ENCODE measurements at regions not wholly inside any gene's neighbourhood (a gene's known extent, or its start where the extent isn't known, plus 50 kb on each side); places are given as distances from the start of the nearest gene placed in this dataset.
"Not testable (repeated sequence)": the region's sequence is repeated elsewhere in the genome, so short reads cannot be mapped to it uniquely, and the experiment has no call there.

DNA sequence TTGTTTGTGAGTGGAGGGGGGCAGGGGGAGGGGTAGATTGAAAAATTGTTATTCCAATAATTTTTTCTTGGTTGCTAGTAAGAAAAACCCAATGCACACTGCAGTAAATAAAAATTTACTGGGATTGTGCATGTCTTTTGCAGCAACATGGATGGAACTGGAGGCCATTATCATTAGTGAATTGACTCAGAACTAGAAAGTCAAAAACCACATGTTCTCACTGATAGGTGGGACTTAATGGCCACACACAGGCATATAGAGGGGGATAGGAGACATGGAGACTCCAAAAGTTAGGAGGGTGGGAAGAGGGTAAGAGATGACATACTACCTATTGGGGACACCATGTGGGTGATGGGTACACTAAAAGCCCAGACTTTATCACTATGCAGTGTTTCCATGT, 67.2 kb downstream of the BUB3 start:
- no peak for DNase-seq

DNA sequence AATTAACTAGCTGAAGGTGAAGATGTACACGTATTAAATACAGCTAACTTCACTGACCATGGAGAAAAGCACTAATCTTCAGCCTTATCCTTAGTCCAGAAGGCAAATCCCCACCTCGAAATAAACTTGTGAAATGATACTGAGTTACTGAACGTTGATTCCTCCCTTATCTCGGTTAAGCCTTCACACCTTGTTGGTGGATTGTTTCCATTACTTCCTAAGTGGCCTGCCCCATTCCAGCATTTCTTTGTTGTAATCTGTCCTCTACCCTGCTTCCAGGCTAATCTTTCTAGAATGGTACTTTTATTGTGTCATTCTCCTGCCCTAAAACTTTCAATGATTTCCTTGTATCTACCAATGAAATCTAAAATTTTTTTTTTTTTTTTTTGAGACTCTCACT, 68.6 kb downstream of the BUB3 start:
- no peak for DNase-seq

DNA sequence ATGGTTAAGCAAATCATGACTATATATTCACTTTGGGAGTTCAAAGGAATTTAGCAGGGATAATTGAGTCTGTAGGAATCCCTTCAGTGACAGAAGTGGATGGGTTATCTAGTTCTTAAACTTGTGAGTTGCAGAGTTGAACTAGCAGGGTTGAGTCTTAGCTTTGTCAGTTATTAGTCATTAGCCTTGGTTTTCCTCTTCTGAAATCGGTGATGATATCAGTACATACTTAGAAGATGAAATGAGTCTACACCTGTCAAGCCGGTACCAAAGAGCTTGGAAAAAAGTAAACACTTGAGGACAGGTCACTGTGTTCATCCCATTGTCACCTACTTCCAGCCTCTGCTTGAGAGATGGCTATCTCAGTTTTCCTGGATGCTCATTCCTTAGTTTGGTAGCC, 73.5 kb downstream of the BUB3 start:
- DNase-seq, result no peak

GRCh38 chr10:123229927-123230630, 75.9 kb downstream of the BUB3 start:
- no peak for DNase-seq

DNA sequence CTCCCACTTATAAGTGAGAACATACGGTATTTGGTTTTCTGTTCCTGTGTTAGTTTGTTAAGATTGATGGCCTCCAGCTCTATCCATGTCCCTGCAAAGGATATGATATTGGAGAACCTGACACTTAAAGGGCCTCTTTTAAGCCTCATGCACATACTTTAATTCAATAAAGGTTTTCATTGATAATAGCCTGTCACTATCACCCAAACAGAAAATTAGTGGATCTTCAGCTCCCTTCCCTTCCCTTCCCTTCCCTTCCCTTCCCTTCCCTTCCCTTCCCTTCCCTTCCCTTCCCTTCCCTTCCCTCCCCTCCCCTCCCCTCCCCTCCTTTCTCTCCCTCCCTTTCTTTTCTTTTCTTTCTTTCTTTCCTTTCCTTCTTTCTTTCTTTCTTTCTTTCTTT, 78.7 kb downstream of the BUB3 start:
- not testable (repeated sequence) for DNase-seq

GRCh38 chr10:123235014-123235413, 80.8 kb downstream of the BUB3 start:
- not testable (repeated sequence) for DNase-seq

GRCh38 chr10:123236126-123236525, 81.9 kb downstream of the BUB3 start:
- DNase-seq, result no peak

DNA sequence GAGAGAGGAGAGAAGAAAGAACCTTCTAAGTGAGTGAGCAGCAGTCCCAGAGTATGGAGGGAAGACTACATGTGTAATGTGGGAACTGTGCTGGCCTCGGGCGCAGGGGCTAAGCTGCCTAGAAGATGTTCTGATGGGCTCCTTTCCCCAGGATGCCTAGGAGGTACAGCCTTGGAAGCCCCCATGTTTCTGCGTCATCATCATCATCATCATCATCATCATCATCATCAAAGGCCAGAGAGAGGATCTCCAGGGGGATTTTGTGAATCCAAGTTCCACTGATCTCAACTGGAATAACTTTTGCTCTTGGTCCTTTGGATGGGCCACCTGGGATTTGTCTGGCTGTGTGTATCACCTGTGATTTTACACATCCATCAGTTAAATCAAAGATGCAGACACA, 86.0 kb downstream of the BUB3 start:
- DNase-seq, result no peak

- no peak for DNase-seq
Measured at GRCh38 chr10:123240776-123241175, 86.6 kb downstream of the BUB3 start.

GRCh38 chr10:123241391-123242141, 87.4 kb downstream of the BUB3 start:
- no peak for DNase-seq

GRCh38 chr10:123244747-123245146, 90.5 kb downstream of the BUB3 start:
- DNase-seq, result no peak

GRCh38 chr10:123245264-123245663, 91.1 kb downstream of the BUB3 start:
- no peak for DNase-seq

DNA sequence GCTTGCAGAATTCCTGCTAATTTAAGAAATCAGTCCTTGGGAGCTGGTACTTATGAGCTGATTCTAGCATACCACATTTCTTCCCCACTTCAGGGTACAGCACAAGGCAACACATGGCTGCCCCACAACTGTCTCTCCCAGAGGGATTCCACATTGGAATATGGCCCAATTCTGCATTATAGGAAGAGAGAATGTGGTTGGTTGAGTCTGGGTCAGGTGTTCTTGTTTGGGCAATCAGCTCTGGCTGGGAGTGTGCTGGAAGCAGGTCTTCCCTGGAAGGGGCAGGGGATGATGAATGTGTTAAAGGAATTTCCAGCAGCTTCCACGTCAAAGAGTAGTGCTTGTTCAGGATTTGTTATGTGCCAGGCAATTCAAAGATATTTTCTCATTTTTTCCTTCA, 95.7 kb downstream of the BUB3 start:
- no peak for DNase-seq

DNA sequence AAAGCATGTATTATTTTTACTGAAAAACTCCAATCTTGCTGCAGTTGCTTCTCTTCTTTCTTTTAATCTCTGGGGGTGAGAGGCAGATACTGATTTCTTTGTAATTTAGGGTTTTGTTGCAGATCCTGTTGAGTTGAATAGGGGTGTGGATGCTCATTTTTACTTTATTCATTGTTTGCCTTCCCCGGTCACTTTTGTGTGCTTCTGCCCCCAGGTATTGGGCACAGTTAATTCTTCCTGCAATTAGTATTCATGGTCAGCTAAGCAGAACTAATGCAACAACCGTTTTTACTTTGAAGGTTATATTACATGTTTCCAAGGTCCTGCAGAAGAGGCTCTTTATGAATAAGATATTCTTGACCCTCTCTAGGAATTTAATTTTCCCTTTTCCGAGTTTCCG, 96.4 kb downstream of the BUB3 start:
- DNase-seq, result no peak

DNA sequence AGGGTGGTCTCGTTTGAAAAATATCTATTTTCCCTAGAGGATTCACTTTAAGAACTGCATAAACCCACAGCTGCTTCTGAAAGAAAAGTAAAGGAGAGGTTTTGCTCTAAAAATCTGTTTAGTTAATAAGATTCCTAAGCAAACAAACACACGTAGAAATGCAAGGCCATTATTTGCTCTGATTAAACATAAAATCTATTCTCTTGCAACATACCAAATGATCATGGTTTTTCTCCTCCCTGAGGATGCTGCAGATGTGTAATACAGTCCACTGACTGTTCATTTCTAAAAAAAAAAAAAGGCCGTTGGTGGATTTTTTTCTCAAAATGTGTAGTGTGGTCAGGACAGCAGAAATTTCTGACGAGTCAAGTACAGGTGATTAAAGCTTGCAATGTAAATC, 98.6 kb downstream of the BUB3 start:
- no peak for DNase-seq

- not testable (repeated sequence) for DNase-seq
Measured at GRCh38 chr10:123254343-123254742, 100.1 kb downstream of the BUB3 start.

GRCh38 chr10:123257904-123258456, 103.8 kb downstream of the BUB3 start:
- DNase-seq, result no peak

- DNase-seq, result no peak
Measured at GRCh38 chr10:123259081-123259480, 104.9 kb downstream of the BUB3 start.

DNA sequence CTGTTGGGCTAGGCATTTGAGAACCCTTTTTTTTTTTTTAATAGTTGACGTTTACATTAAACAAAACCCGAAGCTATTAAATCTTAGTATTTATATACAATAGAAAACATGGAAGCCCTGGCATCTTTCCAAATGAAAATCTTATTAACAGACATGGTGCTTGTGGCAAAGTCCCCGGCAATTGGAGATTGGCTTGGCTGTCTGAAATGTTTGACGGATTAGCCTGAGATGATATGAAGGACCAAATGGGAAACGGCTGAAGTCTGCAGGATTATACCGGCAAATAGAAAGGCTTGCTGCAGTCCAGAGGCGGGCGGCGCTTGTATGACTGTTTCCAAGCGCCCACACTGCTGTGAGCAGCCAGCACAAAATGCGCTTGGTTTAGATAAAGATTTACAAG, 105.6 kb downstream of the BUB3 start:
- DNase-seq, result no peak

DNA sequence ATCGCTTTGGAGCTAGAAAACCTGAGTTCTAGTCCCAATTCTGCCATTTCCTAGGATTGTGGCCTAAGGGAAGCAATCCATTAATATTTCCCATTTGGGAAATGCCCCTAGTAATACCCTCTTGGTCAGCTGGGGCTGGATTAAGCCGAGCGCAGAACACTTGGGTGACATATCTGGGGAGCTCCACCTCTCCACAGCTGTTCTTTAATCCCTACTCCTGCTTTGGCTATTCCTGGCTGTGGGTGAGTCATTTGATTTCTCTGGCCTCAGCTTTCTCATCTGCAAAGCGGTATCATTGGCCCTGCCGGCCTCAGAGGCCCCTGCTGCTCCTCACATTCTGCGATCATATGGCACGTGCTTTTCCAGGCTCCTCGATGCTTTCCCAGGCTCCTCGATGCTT, 108.3 kb downstream of the BUB3 start:
- no peak for DNase-seq

- DNase-seq, result no peak
Measured at GRCh38 chr10:123266971-123267370, 112.8 kb downstream of the BUB3 start.

DNA sequence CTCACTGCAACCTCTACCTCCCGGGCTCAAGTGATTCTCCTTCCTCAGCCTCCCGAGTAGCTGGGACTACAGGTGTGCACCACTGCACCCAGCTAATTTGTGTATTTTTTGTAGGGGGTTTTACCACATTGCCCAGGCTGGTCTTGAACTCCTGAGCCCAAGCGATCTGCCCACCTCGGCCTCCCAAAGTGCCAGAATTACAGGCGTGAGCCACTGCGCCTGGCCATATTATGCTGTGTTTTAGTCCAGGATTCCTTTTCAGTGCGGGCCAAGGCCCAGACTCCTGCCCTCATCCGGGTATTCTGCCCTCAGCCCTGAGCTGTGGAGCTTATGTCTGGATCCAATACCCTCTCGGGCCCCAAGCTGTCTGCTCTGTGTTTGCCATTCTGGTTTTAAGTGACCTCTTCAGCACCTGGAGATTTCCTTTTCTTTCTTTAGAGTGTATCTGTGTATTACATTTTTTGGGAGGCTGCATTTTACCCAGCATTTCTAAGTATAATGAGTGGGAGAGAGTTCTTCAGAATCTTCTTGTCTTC, 114.9 kb downstream of the BUB3 start:
- DNase-seq, result peak; percentile 25

DNA sequence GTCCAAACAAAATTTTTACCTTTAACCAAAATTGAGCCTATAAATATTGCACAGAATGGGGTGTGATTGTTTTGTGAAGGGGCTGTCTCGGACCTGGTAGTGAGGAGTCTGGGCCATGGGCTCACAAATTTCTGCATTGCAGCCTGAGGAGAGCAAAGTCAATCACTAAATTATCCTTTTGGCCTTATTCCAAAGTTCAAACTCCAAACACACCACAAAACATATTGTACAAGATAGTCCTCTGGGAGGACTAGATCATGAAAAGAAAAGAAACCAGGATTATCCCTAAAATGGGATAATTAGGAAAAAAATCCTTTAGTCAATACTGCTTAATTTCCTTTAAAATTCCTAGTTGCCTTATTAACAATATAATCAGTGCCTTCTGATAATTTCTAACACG, 115.5 kb downstream of the BUB3 start:
- peak; percentile 4 for DNase-seq

GRCh38 chr10:123270221-123270620, 116.0 kb downstream of the BUB3 start:
- DNase-seq, result no peak
